HUES6 (cell line): ENCODE measurements at regions not wholly inside any gene's neighbourhood (a gene's known extent, or its start where the extent isn't known, plus 50 kb on each side); places are given as distances from the start of the nearest gene placed in this dataset.

Experiments used
- H3K27ac ChIP-seq: 2 replicates; pipeline ENCODE4 v1.7.0; 2013; ENCODE audit warnings: low read depth, mild to moderate bottlenecking, low read length, inconsistent platforms
- H3K27me3 ChIP-seq: 2 replicates; pipeline ENCODE4 v1.6.1; 2013; ENCODE audit warnings: low read length; ENCODE audit not compliant: control insufficient read depth, insufficient read depth
- H3K36me3 ChIP-seq: 2 replicates; pipeline ENCODE4 v1.6.1; 2013; ENCODE audit warnings: low read length; ENCODE audit not compliant: control insufficient read depth, insufficient read depth
- H3K4me1 ChIP-seq: 2 replicates; pipeline ENCODE4 v1.6.1; 2013; ENCODE audit warnings: low read length; ENCODE audit not compliant: control insufficient read depth, insufficient read depth
- H3K4me3 ChIP-seq: 2 replicates; pipeline ENCODE4 v1.5.1; 2013; ENCODE audit warnings: low read depth, low read length
- H3K9ac ChIP-seq: one replicate; pipeline ENCODE4 v1.6.1; 2013; ENCODE audit warnings: mild to moderate bottlenecking, low read length
- H3K9me3 ChIP-seq: 2 replicates; pipeline ENCODE4 v1.6.1; 2013; ENCODE audit warnings: low read depth, low read length; ENCODE audit not compliant: control insufficient read depth, insufficient read depth

DNA sequence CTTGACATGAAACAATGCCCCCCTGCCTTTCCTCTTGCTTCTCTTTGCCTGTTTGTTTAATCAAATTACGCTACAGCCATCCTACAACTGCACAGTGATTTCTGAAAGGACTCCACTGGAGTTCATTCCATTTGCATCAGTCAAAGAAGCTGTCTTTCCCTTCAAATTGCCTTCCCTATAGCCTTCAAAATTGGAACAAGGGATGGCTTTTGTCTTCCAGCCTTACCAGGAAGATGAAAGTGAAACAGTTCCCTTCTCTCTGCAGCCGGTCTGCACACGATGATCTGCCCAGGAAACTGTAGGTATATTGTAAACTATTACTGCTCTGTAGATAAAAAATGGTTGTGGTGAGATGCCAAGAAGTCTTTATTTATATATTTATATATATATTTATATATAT lies 65.6 kb upstream of the ETS2 start:
- no peaks in the 10 kb centered on the region for H3K4me1 ChIP-seq
- no peak overlapping the region for H3K4me3 ChIP-seq
- no peaks in the 10 kb centered on the region for H3K36me3 ChIP-seq
- no peaks in the 10 kb centered on the region for H3K27me3 ChIP-seq
- H3K9me3 ChIP-seq, result no peaks in the 10 kb centered on the region
- H3K9ac ChIP-seq, result no peak overlapping the region
- no peak overlapping the region for H3K27ac ChIP-seq

DNA sequence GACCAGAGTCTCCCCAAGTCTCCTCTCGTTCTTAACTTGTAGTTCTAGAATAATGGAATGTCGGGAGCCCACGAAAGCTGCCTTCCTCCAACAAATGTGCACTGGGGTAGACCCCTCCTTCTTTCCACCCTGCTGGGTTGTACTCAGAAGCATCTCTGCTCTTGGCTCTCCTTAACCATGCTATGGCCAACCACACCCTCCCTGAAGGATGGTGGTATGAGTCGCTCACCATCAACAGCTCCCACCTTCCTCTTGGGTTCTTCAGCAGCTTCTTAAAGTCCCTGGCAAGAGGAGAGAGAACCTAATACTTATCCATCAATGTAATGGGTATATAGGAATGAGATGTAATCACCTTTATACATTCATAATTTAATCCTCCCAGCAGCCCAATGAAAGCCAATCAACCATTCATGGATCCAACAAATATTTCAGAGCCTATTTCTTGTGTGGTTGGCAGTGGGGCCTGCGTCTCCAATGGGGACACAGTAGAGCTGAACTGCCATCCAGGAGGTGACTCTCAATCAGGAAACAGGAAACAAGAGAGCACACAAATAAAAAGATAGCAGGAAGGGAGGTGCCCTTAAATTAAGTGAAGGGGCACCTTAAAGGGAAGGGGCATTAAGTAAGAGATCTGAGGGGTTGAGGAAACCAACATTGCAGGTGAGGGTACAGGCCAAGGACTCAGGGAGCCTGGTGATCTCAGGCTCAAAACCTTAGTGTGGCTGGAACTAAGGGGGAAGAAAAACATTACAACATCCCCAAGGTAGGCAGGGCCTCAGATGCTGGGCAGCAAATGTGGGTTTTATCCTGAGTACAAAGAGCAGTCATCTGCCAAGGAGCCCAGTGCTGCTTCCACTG lies 64.4 kb upstream of the ETS2 start:
- Histone ChIP-seq H3K9me3 (no peaks in the 10 kb centered on the region), H3K27ac (no peak overlapping the region)

DNA sequence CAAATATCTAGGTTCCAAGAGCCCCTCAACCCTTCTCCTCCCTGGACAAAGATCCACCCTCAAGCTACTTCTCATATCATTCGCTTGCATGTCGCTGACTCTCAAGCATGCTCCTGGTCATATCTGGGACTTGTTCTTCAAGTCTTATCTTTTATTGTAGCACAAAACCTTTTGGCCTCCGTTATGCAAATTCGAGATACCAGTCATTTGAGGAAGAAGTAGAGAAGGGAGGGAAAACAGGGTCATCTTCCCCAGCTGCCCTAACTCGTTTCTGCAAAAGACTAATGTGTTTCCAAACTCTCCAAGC lies 63.8 kb upstream of the ETS2 start:
- no peak overlapping the region for H3K9ac ChIP-seq
- H3K4me3 ChIP-seq, result no peak overlapping the region
- H3K36me3 ChIP-seq, result no peaks in the 10 kb centered on the region
- H3K27me3 ChIP-seq, result no peaks in the 10 kb centered on the region
- no peaks in the 10 kb centered on the region for H3K4me1 ChIP-seq
- peaks cover under 1% of the 10 kb centered on the region; the same call in 1 of the 2 replicates for H3K9me3 ChIP-seq
- H3K27ac ChIP-seq, result no peak overlapping the region

More for the DNA sequence above, 64.4 kb upstream of the ETS2 start:
- Histone ChIP-seq H3K36me3 (no peaks in the 10 kb centered on the region), H3K4me1 (no peaks in the 10 kb centered on the region), H3K4me3 (no peak overlapping the region), H3K27me3 (no peaks in the 10 kb centered on the region), H3K9ac (no peak overlapping the region)

DNA sequence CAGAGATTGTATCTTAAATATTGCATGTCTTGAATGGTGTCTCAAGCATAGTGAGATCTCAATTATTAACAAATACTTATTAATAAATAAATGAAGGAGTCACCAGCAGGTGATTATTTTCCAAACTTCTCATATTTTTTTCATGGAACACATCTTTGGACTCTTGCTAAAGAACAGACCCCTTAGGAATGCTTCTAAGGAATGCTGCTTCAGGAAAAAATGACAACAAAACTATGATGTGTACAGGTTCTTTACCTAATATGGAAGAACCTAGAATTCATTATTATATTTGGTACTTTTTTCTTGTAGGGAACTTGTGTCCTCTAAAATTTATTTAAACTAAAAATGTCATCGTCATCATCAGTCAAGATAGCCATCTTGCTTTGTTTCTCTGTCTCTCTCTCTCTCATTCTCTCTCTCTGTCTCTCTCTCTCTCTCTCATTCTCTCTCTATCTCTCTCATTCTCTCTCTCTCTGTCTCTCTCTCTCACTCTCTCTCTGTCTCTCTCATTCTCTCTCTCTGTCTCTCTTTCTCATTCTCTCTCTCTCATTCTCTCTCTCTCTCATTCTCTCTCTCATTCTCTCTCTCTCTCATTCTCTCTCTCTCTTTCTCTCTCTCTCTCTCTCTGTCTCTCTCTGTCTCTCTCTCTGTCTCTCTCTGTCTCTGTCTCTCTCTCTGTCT lies 63.0 kb upstream of the ETS2 start:
- H3K27me3 ChIP-seq, result no peaks in the 10 kb centered on the region
- no peak overlapping the region for H3K27ac ChIP-seq
- H3K4me3 ChIP-seq, result no peak overlapping the region
- no peaks in the 10 kb centered on the region for H3K4me1 ChIP-seq
- peaks cover 5% of the 10 kb centered on the region; the same call in 1 of the 2 replicates for H3K9me3 ChIP-seq
- no peaks in the 10 kb centered on the region for H3K36me3 ChIP-seq
- H3K9ac ChIP-seq, result no peak overlapping the region

DNA sequence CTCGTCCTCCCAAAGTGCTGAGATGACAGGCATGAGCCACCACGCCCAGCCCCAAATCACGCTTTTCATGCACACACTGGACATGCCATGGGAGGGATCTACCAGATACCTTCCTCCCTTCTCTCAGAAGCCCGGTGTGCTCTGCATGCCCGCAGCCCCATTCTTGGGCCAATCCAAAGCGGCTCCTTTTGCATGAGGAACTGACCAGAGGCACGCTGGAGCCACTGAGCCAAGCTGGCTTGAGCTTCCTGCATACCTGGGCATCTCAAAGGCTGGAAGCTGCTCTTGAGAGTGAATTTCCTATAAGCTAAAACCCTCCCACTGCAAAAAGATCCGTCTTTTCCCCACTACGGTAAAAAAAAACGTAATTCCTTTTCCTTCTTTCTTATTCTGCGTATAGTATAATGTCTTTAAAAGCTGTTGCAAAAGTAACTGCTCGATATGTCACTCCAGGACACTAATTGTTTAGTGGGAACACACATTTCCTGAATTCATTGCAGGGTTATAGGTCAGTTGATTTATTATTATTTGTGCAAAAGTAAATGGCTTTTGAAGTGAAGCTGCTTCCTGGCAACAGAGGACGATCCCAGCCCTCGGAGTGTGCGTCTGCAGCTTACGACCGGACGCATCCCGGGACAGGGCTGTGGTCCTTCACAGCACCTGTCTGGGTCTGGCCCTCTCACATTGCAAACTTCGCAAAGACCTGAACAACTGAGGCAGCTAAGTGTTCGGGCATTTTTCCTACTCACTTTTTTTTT lies 61.8 kb upstream of the ETS2 start:
- Histone ChIP-seq H3K4me3 (no peak overlapping the region), H3K27ac (no peak overlapping the region), H3K27me3 (no peaks in the 10 kb centered on the region), H3K36me3 (no peaks in the 10 kb centered on the region), H3K9ac (no peak overlapping the region), H3K4me1 (no peaks in the 10 kb centered on the region), H3K9me3 (peaks cover 5% of the 10 kb centered on the region; the same call in 1 of the 2 replicates)

DNA sequence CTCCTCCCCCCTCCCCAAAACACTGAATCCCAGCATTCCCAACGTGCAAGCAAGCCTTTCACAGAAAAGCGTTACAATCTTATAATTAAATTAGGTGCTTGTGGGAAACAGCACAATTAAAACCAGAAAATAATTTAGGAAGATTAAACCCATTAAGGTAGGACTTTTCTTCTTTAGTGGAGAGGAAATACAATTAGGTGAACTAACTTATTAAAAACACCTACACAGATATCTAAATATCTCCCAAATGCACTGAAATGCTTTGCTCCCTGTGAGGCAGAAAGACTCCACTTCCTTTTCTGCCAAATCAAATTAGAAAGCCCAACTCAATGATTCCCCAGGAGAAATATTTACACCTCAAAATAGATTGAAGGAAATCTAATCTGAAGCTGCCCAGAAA lies 60.9 kb upstream of the ETS2 start:
- H3K4me1 ChIP-seq, result no peaks in the 10 kb centered on the region
- H3K4me3 ChIP-seq, result no peak overlapping the region
- H3K9me3 ChIP-seq, result peaks cover 5% of the 10 kb centered on the region; the same call in 1 of the 2 replicates
- no peaks in the 10 kb centered on the region for H3K27me3 ChIP-seq
- no peak overlapping the region for H3K27ac ChIP-seq
- H3K9ac ChIP-seq, result no peak overlapping the region
- no peaks in the 10 kb centered on the region for H3K36me3 ChIP-seq

DNA sequence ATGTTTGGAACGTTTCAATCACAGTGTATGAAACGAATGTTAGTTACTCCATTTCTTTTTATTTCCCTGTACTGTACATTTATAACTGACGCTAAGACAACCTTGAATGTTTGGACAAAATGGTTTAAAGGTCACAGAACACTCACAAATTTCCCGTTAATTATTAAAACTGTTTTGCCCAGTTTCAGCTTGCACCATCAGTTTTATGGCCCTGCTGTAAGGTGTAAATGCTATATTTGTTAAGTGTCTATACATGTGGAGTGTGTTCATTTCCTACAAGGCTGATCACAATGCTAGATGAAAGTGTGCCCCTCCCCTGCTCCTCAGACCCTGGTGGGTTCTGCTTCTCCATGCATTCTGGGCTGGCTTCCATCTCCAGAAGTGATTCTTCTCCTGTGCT lies 57.9 kb upstream of the ETS2 start:
- H3K9me3 ChIP-seq, result peaks cover 5% of the 10 kb centered on the region; the same call in 1 of the 2 replicates
- H3K4me3 ChIP-seq, result no peak overlapping the region
- no peak overlapping the region for H3K27ac ChIP-seq
- H3K36me3 ChIP-seq, result no peaks in the 10 kb centered on the region
- H3K27me3 ChIP-seq, result no peaks in the 10 kb centered on the region
- no peaks in the 10 kb centered on the region for H3K4me1 ChIP-seq
- H3K9ac ChIP-seq, result no peak overlapping the region

DNA sequence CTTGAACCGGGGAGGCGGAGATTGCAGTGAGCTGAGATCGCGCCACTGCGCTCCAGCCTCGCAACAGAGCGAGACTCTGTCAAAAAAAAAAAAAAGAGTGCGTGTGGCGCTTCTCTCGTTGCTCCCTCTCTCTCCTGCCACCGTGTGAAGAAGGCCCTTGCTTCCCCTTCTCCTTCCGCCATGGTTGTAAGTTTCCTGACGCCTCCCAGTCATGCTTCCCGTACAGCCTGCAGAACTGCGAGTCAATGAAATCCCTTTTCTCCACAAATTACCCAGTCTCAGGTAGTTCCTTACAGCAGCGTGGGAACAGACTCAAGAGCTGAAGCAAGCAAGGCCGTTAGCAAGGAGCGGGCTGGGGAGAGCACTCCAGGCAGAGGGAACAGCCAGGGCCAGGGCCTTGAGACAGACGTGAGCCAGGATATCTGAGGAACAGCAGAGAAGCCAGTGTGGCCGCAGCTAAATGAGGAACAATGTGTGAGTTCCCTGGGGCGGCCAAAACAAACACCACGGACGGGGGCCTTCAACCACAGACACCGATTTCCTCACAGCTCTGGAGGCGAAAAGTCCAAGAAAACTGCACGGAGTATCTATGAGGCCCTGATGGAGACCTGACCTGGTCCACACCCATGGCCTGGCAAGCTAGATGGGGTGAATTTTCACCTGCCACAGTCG lies 54.2 kb upstream of the ETS2 start:
- H3K9ac ChIP-seq, result no peak overlapping the region
- H3K27me3 ChIP-seq, result no peaks in the 10 kb centered on the region
- no peaks in the 10 kb centered on the region for H3K36me3 ChIP-seq
- peaks cover 4% of the 10 kb centered on the region; the same call in 1 of the 2 replicates for H3K4me1 ChIP-seq
- H3K4me3 ChIP-seq, result no peak overlapping the region
- H3K27ac ChIP-seq, result no peak overlapping the region
- H3K9me3 ChIP-seq, result peaks cover 5% of the 10 kb centered on the region; the same call in 1 of the 2 replicates

DNA sequence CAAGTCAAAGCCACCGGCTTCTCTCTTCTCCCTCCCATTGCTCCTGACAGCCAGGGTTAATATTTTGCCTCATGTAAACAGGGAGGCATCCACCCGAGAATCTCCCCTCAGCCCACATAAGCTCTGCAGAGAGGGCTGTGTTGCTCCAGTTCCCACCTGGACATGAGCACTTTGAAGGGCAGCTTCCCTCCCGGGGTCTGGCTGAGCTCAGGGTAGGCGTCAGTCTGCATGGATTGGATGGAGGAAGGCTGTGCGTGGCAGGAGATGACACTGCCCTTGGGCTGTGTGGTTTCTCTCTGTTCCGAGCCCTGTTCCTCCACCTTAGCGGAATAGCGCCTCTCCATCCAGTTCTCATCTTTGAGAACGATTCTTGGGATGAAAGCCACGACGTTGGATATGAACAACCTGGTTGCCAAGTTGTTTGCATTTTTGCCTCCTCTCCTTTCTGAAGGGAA lies 53.7 kb upstream of the ETS2 start:
- Histone ChIP-seq H3K4me1 (peaks cover 4% of the 10 kb centered on the region; the same call in 1 of the 2 replicates), H3K4me3 (no peak overlapping the region), H3K9ac (no peak overlapping the region), H3K27ac (no peak overlapping the region), H3K27me3 (no peaks in the 10 kb centered on the region), H3K36me3 (no peaks in the 10 kb centered on the region), H3K9me3 (peaks cover 3% of the 10 kb centered on the region; the same call in 1 of the 2 replicates)

DNA sequence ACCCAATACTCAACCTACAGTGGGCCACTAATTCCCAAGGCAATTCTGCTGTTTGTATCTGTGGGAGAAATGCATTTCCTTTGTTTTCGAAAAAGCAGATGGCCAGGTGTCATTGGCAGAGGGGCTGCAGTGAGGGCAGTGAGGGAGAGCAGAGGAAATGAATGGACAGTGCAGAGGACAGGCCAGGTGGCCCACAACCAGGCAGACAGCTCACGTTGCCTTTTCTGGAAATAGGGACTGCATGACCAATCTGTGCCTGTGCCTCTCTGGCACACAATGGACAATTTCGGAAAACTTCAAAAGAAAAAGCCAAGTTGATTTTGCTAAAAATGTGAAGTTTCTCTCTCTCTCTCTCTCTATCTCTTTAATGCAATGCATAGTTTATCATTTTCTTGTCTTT lies 52.6 kb upstream of the ETS2 start:
- no peak overlapping the region for H3K27ac ChIP-seq
- no peaks in the 10 kb centered on the region for H3K27me3 ChIP-seq
- no peak overlapping the region for H3K9ac ChIP-seq
- H3K4me1 ChIP-seq, result peaks cover 4% of the 10 kb centered on the region; the same call in 1 of the 2 replicates
- H3K9me3 ChIP-seq, result no peaks in the 10 kb centered on the region
- no peak overlapping the region for H3K4me3 ChIP-seq
- no peaks in the 10 kb centered on the region for H3K36me3 ChIP-seq
